Left renal cortex interstitium (tissue), 4 donors: ENCODE measurements at regions not wholly inside any gene's neighbourhood (a gene's known extent, or its start where the extent isn't known, plus 50 kb on each side); places are given as distances from the start of the nearest gene placed in this dataset.
A peak's percentile ranks its signal among the peaks of the same experiment; 100 is the strongest.
"Not testable (repeated sequence)": the region's sequence is repeated elsewhere in the genome, so short reads cannot be mapped to it uniquely, and the experiment has no call there.

Source experiments
- DNase-seq, 4 donors: peaks; one replicate each; pipeline ENCODE4 v3.0.0-alpha.2; 2013; ENCODE audit warnings: low read depth in 4 of 4, low spot score in 2 of 4, missing footprints in 1 of 4

- no peak for DNase-seq
These were observed 280.5 kb downstream of the TLL1 start for GRCh38 chr4:166153548-166153947.

GRCh38 chr4:166162327-166162726, 289.3 kb downstream of the TLL1 start:
- no peak for DNase-seq

- peak; percentile 47 to 81 (median 52) for DNase-seq
These were observed 292.9 kb downstream of the TLL1 start for GRCh38 chr4:166165829-166166420.

- DNase-seq, result no peak
These were observed 296.1 kb downstream of the TLL1 start for GRCh38 chr4:166169111-166169510.

GRCh38 chr4:166172619-166173018, 299.6 kb downstream of the TLL1 start:
- no peak for DNase-seq

GRCh38 chr4:166174717-166175490, 301.9 kb downstream of the TLL1 start:
- DNase-seq, result no peak

- DNase-seq, result no peak
These were observed 309.1 kb downstream of the TLL1 start for GRCh38 chr4:166182145-166182544.

- DNase-seq, result no peak
These were observed 322.1 kb downstream of the TLL1 start for GRCh38 chr4:166195101-166195500.

GRCh38 chr4:166197166-166197565, 324.1 kb downstream of the TLL1 start:
- no peak for DNase-seq

- DNase-seq, result no peak
These were observed 325.0 kb downstream of the TLL1 start for GRCh38 chr4:166198041-166198440.

- DNase-seq, result no peak
These were observed 325.7 kb downstream of the TLL1 start for GRCh38 chr4:166198516-166199310.

- no peak for DNase-seq
These were observed 330.0 kb downstream of the TLL1 start for GRCh38 chr4:166202991-166203390.

- DNase-seq, result not testable (repeated sequence)
These were observed 339.3 kb downstream of the TLL1 start for GRCh38 chr4:166212326-166212725.

GRCh38 chr4:166222271-166222670, 349.2 kb downstream of the TLL1 start:
- DNase-seq, result no peak

GRCh38 chr4:166228112-166228511, 355.1 kb downstream of the TLL1 start:
- DNase-seq, result no peak

GRCh38 chr4:166229799-166230198, 356.8 kb downstream of the TLL1 start:
- DNase-seq, result no peak

GRCh38 chr4:166230841-166231240, 357.8 kb downstream of the TLL1 start:
- no peak for DNase-seq

- no peak for DNase-seq
These were observed 366.3 kb downstream of the TLL1 start for GRCh38 chr4:166239354-166239753.

GRCh38 chr4:166252487-166253402, 379.7 kb downstream of the TLL1 start:
- DNase-seq, result no peak

GRCh38 chr4:166257276-166257675, 384.2 kb downstream of the TLL1 start:
- DNase-seq, result no peak

- DNase-seq, result no peak
These were observed 384.9 kb downstream of the TLL1 start for GRCh38 chr4:166257891-166258290.
